MCF 10A (cell line): ENCODE measurements at regions not wholly inside any gene's neighbourhood (a gene's known extent, or its start where the extent isn't known, plus 50 kb on each side); places are given as distances from the start of the nearest gene placed in this dataset.
A peak's percentile ranks its signal among the peaks of the same experiment; 100 is the strongest.

Experiments used
- BruUV-seq: library from RNA; stranded (reverse); fragments of 400-500 nt; replicated peaks from 2 replicates; lab custom pipeline; 2021; lab: Mats Ljungman, UMichigan
- CTCF ChIA-PET: fragments of 300-600 bp; sonication (Branson Sonifier 250); formaldehyde crosslinking; extraction: SDS; loops from one replicate; lab custom pipeline; 2021; ENCODE audit warnings: antibody characterized with exemption, inconsistent platforms; lab: Yijun Ruan, JAX
- POLR2A ChIA-PET: fragments of 300-600, 350-650 bp; sonication (Branson Sonifier 250); formaldehyde crosslinking; extraction: SDS; loops from one replicate; lab custom pipeline; 2020; ENCODE audit warnings: antibody characterized with exemption, inconsistent platforms; lab: Yijun Ruan, JAX
- DNase-seq: peaks from one replicate; pipeline ENCODE4 v3.0.0-alpha.2; 2018; ENCODE audit not compliant: unreplicated experiment
- H3K27ac Mint-ChIP-seq: one replicate; pipeline ENCODE4 v1.8.0; 2022; ENCODE audit warnings: mild to moderate bottlenecking, low read depth, mixed read lengths; ENCODE audit not compliant: unreplicated experiment
- H3K27me3 Mint-ChIP-seq: one replicate; pipeline ENCODE4 v1.8.0; 2022; ENCODE audit warnings: mixed read lengths; ENCODE audit not compliant: insufficient read depth, unreplicated experiment
- H3K36me3 Mint-ChIP-seq: one replicate; pipeline ENCODE4 v1.8.0; 2022; ENCODE audit warnings: mild to moderate bottlenecking, moderate library complexity, mixed read lengths; ENCODE audit not compliant: insufficient read depth, unreplicated experiment
- H3K4me1 Mint-ChIP-seq: one replicate; pipeline ENCODE4 v1.8.0; 2022; ENCODE audit warnings: mixed read lengths; ENCODE audit not compliant: insufficient read depth, unreplicated experiment
- H3K4me3 Mint-ChIP-seq: one replicate; pipeline ENCODE4 v1.8.0; 2022; ENCODE audit warnings: mild to moderate bottlenecking, moderate library complexity, mixed read lengths; ENCODE audit not compliant: unreplicated experiment
- H3K9me3 Mint-ChIP-seq: one replicate; pipeline ENCODE4 v1.8.0; 2022; ENCODE audit warnings: mixed read lengths; ENCODE audit not compliant: unreplicated experiment
- CTCF ChIP-seq: fragments of 200-600 bp; IDR thresholded peaks from one replicate; pipeline ENCODE4 v1.8.0; 2022; ENCODE audit warnings: antibody characterized with exemption, mild to moderate bottlenecking; ENCODE audit not compliant: unreplicated experiment
- intact Hi-C: fragments of 100-400 bp; cut with micrococcal nuclease; formaldehyde crosslinking; loops from 2 replicates; pipeline ENCODE4 v1.14.1; 2022

- H3K9me3 Mint-ChIP-seq = no peaks in the 10 kb centered on the region
- peak overlapping the region; percentile 39 for H3K4me3 Mint-ChIP-seq
- peak; percentile 84 for DNase-seq
- POLR2A ChIA-PET = interaction anchor here (0.6 to 1.6 kb wide), 3 partner anchors 9 to 130 kb away, joined by 3 to 4 read pairs (median 4); no protein-coding TSS in a partner anchor
- TF ChIP-seq CTCF = no peak
- peaks cover 59% of the 10 kb centered on the region for H3K4me1 Mint-ChIP-seq
- CTCF ChIA-PET = no interaction called here
- intact Hi-C loops = no loop called here
- H3K27me3 Mint-ChIP-seq = no peaks in the 10 kb centered on the region
- H3K27ac Mint-ChIP-seq = no peak overlapping the region
- H3K36me3 Mint-ChIP-seq = no peaks in the 10 kb centered on the region
- no TSS peak for BruUV-seq
Observed at GRCh38 chr2:58895857-58896256, 654.7 kb upstream of the FANCL start.

DNA sequence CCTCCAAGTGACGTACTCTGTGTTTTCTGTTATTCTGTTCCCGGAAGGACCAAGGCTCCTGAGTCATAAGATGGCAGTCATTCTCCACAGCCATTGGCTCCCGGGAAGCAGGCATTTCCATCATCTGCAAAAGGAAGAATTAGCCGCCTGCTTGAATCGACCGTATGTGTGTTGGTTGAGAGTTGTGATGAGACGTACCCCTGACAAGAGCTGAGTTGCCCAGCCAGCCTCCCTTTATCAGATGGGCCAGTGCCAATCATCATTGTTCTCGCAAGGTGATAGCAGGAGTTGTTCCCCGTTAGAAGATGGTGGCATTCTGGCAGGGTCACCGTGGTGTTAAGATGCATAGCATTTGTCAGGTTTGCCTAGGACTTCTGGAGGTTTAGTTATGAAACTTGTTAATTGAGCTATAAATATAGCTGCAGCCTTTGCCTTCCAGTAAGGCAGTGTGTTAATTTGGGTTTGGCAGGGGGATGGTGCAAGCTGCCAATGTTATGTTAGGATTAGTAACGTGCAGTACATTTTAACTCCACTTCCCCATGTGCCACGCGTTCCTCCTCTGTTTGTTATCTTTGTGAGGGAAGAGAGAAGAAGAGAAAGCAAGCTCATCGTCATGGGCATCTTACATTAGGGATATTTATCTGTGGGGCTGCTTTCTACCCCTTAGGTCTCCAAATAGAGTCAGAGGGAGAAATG, 652.7 kb upstream of the FANCL start:
- no peaks in the 10 kb centered on the region for H3K9me3 Mint-ChIP-seq
- BruUV-seq = no TSS peak
- intact Hi-C loops = no loop called here
- no peaks in the 10 kb centered on the region for H3K27me3 Mint-ChIP-seq
- CTCF ChIA-PET = interaction anchor here (0.6 to 1.2 kb wide), 4 partner anchors 53 to 395 kb away, joined by 3 to 5 read pairs (median 3); no protein-coding TSS in a partner anchor
- DNase-seq = peak; percentile 10
- H3K36me3 Mint-ChIP-seq = no peaks in the 10 kb centered on the region
- no peak overlapping the region for H3K27ac Mint-ChIP-seq
- TF ChIP-seq CTCF = no peak
- POLR2A ChIA-PET = no interaction called here
- H3K4me3 Mint-ChIP-seq = no peak overlapping the region
- peaks cover 47% of the 10 kb centered on the region for H3K4me1 Mint-ChIP-seq

DNA sequence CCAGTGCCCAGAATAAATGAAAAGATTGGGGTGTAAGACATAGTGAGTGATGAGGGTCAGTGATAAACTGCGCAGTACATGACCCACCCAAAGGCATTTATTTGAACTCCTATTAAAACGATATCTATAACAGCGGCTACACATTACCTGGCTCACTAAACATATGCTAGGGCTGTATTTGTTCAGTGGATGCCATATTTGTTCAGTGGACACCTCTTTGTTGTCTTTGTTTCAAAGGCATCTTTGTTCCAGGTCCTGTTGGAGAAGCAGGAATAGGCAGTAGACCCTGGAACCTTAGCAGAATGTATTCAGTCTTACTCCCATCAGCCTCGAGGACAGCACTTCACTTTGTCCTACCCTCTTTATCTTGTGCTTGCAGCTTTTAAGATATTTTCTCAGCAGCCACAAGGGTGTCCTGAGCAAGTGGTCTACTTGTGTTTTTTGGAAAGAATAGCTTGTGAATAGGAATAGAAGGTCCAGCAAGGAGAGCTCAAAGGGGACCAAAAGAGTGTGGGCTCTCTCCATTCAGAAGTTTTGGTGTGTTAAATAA, 650.8 kb upstream of the FANCL start:
- no peak for TF ChIP-seq CTCF
- peaks cover 38% of the 10 kb centered on the region for H3K4me1 Mint-ChIP-seq
- no peaks in the 10 kb centered on the region for H3K36me3 Mint-ChIP-seq
- H3K4me3 Mint-ChIP-seq = no peak overlapping the region
- ChIA-PET POLR2A (no interaction called here), CTCF (interaction anchor here (0.6 to 1.6 kb wide), 5 partner anchors 10 to 854 kb away, joined by 3 to 6 read pairs (median 4); no protein-coding TSS in a partner anchor)
- no TSS peak for BruUV-seq
- H3K27ac Mint-ChIP-seq = no peak overlapping the region
- no peaks in the 10 kb centered on the region for H3K9me3 Mint-ChIP-seq
- DNase-seq = no peak
- H3K27me3 Mint-ChIP-seq = no peaks in the 10 kb centered on the region
- intact Hi-C loops = no loop called here

DNA sequence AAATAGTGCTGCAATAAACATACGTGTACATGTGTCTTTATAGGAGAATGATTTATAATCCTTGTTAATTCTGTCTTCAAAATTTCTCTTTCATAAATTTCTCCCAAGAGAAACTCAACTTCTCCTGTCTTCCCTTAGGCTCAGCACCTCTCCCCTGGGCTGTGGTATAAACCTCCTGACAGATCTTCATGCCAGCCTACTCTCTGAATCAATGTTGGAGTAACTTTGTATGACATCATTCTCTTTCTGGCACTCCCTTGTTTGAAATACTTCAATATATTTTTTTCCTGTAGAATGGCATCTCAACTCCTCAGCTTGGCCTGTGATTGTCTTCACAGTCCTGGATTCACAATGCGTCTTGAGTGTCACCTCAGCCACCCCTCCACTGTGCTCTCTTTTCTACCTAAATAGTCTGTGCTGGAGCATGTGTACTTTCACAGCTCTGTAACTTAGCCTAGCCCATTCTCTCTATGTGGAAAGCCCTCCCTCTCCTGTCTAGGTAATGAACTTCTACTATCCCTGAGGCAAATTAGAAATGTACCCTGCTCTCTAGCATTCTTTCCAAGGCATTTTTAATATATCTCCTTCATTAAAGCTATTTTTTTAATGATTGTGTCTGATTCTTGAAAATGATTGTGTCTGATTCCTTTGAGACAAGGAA, 649.9 kb upstream of the FANCL start:
- peaks cover 29% of the 10 kb centered on the region for H3K4me1 Mint-ChIP-seq
- H3K27ac Mint-ChIP-seq = no peak overlapping the region
- no peaks in the 10 kb centered on the region for H3K9me3 Mint-ChIP-seq
- no peaks in the 10 kb centered on the region for H3K36me3 Mint-ChIP-seq
- no peaks in the 10 kb centered on the region for H3K27me3 Mint-ChIP-seq
- no peak for TF ChIP-seq CTCF
- intact Hi-C loops = no loop called here
- ChIA-PET CTCF (interaction anchor here (0.7 to 1.6 kb wide), 5 partner anchors 63 to 539 kb away, joined by 3 to 4 read pairs (median 3); no protein-coding TSS in a partner anchor), POLR2A (no interaction called here)
- DNase-seq = no peak
- no TSS peak for BruUV-seq
- H3K4me3 Mint-ChIP-seq = no peak overlapping the region
